ENCODE measurements at regions not wholly inside any gene's neighbourhood (a gene's known extent, or its start where the extent isn't known, plus 50 kb on each side); places are given as distances from the start of the nearest gene placed in this dataset.

DNA sequence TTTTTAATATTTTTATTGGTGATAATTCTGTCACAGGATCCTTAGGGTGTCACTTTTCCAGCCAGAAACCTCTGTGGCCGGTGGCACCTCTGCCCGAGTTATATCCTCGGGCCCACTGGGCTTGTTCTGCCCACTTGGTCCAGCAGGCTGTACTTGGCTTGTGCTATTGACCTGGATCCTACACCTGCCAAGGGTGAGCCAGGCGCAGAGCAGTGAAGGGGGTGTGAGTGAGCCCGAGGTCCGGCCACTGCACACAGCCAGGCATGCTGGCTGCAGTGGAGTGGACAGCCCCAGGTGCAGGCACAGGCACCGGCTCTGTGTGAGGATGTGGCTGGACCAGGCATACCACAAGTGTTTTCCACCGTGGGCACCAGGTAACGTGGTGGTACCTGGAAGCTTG lies 54.7 kb upstream of the NUDT6 start:
- TF ChIP-seq, protein P1, sequence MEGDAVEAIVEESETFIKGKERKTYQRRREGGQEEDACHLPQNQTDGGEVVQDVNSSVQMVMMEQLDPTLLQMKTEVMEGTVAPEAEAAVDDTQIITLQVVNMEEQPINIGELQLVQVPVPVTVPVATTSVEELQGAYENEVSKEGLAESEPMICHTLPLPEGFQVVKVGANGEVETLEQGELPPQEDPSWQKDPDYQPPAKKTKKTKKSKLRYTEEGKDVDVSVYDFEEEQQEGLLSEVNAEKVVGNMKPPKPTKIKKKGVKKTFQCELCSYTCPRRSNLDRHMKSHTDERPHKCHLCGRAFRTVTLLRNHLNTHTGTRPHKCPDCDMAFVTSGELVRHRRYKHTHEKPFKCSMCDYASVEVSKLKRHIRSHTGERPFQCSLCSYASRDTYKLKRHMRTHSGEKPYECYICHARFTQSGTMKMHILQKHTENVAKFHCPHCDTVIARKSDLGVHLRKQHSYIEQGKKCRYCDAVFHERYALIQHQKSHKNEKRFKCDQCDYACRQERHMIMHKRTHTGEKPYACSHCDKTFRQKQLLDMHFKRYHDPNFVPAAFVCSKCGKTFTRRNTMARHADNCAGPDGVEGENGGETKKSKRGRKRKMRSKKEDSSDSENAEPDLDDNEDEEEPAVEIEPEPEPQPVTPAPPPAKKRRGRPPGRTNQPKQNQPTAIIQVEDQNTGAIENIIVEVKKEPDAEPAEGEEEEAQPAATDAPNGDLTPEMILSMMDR (IDR thresholded peaks at IDR 0.05) = no peak
- TF ChIP-seq POLR2AphosphoS5 (IDR thresholded peaks at IDR 0.05) (no peak), EP300 (IDR thresholded peaks at IDR 0.05) (no peak), POLR2A (IDR thresholded peaks at IDR 0.05) (no peak)
